ENCODE measurements at regions not wholly inside any gene's neighbourhood (a gene's known extent, or its start where the extent isn't known, plus 50 kb on each side); places are given as distances from the start of the nearest gene placed in this dataset.

DNA sequence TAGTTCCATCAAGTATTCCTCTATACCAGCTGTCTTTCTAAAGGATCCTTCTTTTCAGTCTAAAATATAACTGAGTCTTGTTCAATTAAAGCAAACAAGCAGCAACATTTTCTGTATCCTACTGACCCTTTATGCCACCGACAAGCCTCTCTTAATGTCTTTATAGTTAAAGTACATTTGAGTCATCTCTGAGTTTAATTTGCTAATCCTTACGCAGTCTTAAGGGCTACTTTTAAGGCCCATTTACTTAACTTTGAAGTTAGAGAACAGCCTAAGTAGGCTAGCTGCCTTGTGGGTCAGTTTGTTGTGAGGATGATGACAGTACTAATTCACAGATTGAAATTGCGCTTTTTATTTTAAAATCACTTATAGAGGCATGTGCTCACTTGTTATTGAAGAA, 265.5 kb upstream of the FERD3L start:
- TF ChIP-seq, protein P1, sequence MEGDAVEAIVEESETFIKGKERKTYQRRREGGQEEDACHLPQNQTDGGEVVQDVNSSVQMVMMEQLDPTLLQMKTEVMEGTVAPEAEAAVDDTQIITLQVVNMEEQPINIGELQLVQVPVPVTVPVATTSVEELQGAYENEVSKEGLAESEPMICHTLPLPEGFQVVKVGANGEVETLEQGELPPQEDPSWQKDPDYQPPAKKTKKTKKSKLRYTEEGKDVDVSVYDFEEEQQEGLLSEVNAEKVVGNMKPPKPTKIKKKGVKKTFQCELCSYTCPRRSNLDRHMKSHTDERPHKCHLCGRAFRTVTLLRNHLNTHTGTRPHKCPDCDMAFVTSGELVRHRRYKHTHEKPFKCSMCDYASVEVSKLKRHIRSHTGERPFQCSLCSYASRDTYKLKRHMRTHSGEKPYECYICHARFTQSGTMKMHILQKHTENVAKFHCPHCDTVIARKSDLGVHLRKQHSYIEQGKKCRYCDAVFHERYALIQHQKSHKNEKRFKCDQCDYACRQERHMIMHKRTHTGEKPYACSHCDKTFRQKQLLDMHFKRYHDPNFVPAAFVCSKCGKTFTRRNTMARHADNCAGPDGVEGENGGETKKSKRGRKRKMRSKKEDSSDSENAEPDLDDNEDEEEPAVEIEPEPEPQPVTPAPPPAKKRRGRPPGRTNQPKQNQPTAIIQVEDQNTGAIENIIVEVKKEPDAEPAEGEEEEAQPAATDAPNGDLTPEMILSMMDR (optimal IDR thresholded peaks at IDR 0.05 in 1 of 3, IDR thresholded peaks at IDR 0.05 in 1 of 3, conservative IDR thresholded peaks at IDR 0.05 in 1 of 3; ENCODE audit: extremely low read depth in 1 of 3, insufficient read depth in 2 of 3, low read length in 3 of 3): no peak
- no peak for TF ChIP-seq EZH2 (IDR thresholded peaks at IDR 0.05; ENCODE audit: low read length)
